Stimulated activated CD4-positive, alpha-beta T cell treated with anti-CD3 and anti-CD28 coated beads, TNF-alpha, amount 100 ng/mL, for 24 hours (primary cell): ENCODE measurements at regions not wholly inside any gene's neighbourhood (a gene's known extent, or its start where the extent isn't known, plus 50 kb on each side); places are given as distances from the start of the nearest gene placed in this dataset.
"Not testable (repeated sequence)": the region's sequence is repeated elsewhere in the genome, so short reads cannot be mapped to it uniquely, and the experiment has no call there.

ENCODE experiments used
- DNase-seq, 3 experiments: peaks; one replicate each; pipeline ENCODE4 v3.0.0-alpha.2; 2020; ENCODE audit warnings: low read depth in 3 of 3

DNA sequence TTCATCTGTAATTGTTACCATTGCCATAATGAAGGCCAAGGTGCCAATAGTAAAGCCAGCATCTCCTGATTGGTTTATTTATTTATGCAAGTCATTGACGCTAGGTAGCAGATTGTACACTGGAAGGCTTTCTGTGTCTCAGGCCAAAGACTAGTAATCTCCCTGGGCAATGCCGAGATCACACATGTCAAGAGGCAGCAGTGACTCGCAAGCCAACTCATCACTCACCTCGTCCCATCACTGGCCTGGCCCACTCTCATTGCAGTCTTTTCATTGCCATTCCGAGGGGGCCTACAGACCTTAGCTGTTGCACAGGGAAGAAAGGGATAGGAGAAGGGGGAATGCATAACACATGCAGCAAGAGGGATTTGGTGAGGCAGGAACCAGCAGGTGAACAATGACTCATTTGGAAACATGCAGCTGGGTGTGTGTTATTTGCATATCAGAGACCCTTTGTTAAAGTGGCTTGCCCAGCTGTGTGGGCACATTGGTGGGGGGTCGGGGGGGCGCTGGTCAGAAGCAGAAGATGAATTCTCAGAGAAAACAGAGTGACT is 448.7 kb upstream of the HNRNPA3 start:
- no peak for DNase-seq

DNA sequence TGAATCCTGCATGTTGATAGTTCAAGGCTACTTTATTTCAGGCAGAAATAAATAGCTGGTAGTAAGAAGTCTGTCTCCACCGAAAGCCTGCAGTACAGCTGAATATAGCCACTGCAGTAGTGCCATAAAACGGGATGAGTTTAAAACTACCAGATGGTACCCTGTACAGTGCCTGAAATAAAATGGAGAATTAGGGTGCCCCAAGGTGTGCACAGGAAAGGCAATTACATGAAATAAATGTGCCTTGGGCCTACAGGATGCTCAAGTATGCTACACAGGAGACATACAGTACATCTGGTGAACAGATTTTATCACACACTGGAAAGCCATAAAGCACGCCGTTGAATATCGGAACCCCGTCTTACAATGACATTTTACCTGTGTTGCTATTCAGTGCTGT is 447.7 kb upstream of the HNRNPA3 start:
- DNase-seq: no peak

DNA sequence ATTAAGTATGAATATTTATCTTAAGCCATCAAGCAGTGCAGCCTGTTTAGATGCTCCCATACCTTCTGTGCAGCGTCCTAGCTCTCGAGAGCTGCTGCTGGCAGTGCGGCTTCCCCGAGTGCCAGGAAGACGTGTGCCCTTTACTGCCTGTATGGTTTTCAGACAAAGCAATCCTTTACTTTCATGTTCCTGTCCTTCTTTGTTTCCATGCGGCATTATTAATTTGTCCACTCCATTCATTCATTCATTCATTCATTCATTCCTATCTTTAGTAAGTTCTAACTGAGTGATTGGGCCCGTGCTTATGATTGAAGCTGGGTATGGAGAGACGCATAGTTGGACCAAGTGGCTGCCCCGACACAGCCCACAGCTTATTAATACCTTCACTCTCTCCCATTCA is 446.6 kb upstream of the HNRNPA3 start:
- no peak for DNase-seq

DNA sequence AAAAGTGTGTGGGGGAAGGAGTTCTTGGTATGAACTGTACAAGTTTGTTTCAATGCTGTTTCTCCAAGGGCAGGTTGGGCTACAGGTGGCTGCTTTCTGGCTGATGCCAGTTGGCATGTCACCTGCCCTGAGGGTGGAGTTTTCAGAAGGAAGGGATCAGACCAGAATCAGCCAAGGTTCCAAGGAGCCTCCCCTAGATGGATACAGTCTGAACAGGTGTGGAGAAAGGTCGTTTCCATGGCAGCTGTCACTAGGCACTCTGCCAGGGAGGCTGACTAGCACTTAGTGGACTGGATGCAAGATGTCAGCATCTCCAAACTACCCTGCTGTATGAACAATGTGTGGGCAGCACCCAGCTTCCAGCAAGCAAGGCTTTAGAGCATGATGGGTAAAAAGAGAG is 444.4 kb upstream of the HNRNPA3 start:
- DNase-seq: no peak

DNA sequence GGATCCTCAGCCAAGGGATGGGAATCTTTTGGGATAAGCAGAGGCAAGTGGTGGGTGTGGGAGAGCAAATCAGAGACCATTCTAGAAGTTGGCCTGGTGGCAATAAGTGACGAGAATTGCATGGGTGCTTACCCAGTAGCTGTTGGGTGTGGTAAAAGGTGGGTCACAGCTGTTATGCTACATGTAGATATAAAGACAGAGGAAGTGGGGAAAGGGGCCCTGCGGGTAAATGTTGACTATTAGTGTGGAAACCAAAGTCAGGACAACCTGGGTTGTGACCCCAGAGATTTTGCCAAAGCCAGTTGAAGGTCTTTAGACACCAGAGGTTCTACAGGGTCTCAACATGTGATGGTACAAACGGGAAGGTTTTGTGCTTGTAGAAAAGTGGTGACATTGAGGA is 443.6 kb upstream of the HNRNPA3 start:
- DNase-seq: no peak

DNA sequence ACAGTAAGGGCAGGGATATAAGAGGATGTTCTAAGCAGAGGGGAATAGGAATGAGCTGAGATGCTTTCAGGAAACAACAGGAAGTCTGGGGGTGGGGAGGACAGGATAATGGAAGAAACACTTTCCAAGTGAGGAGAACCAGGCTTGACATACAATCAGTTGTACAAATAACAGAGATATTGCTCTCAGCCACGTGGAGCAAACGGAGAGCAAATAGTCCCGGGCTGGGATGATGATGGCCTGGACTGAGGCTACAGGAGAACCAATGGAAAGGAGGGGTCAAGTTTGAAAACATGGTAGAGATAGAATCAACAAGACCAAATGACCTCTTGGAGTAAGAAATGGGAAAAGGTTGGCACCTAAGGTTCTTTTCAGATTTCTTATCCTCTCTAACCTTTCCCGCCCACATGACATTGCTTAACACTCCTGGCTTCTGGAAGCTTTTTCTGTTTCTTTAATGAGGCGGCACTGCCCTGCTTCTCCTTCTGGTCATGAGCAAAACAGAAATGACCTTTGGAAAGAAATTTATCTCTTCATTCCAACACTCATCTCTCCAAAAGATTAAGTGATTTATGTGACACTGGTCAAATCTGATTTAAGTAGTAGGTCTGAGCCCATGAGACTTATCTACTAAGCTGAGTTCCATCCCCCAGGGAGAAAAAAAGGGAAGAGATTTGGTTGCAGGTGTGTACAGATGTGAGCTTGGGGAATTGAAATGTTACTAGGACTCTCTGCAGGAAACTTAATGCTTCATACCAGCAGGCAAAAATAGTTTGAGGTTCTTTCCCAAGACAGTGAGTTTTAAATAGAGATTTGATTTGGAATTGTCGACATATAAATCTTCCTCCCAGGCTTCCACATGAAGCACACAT is 442.9 kb upstream of the HNRNPA3 start:
- no peak for DNase-seq

DNA sequence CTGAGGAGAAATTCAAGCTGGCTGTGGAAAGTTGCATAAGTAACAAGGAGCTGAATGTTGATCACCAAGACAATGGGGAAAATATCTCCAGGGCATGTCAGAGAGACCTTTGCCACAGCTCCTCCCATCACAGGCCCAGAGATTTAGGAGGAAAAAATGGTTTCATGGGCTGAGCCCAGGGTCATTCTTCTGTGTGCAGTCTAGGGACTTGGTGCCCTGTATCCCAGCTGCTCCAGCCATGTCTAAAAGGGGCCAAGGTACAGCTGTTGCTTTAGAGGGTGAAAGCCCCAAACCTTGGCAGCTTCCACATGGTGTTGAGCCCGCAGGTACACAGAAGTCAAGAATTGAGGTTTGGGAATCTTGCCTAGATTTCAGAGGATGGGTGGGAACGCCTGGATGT is 439.8 kb upstream of the HNRNPA3 start:
- no peak for DNase-seq

DNA sequence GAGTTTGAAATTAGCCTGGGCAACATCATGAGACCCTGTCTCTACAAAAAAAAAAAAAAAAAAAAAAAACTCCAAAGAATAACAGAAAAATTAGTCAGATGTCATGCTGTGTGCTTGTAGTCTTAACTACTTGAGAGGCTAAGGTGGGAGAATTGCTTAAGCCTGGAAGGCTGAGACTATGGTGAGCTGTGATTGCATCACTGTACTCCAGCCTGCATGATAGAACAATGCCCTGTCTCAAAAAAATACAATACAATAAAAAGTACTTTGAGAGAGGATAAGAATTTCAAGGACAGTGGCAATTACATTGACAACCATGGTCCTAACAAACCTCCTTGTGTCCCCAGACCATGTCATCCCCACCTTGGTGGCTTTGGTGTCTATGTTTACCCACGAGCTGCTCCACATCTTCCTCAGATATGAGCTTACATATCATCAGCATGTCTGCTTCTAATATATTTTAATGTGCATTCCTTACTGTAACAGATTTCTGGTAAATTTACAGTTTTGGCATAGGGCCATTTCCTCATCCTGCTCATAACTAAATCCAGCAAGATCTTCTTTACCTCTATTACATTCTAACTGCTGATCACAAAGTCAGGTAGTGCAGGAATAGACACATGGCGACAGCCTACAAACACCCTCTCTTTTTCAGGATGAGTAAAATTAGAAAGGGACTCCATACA is 437.7 kb upstream of the HNRNPA3 start:
- DNase-seq: no peak

DNA sequence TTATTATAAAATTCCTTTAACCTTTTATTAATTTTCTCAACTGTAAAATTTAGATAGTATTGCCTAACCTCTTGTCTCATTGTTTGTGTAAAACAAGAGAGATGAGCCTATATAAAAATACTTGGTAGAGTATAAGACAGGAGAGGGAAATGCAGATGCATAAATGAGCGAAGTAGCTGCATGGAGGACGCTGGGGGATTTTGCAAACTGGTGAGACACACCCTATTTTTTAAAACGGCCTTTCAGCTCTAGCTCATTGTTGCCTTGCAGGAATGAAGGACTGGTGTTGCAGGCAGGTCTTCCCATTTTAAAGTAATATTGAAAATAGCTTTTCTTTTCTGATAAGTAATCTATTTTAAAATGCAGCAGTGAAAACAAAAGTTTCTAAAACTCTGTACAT is 435.3 kb upstream of the HNRNPA3 start:
- DNase-seq: no peak

DNA sequence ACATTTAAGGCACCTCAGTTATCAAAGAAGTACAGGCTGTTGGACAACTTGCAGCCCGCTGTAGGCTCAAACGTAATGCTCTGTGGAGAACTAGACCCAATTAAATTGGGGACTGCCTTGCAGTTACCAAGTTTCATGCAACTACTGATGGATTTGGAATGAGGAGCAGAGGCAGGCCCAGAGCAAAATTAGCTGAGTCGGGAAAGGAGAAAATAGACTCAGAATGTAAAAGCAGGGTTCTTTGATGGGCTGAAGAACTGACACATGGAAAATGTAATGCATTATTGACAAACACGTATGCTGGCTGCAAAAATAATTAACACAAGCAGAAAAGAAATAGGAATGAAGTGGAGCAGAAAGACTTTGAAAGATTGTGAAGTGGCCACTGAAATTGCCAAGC is 432.7 kb upstream of the HNRNPA3 start:
- DNase-seq: no peak

DNA sequence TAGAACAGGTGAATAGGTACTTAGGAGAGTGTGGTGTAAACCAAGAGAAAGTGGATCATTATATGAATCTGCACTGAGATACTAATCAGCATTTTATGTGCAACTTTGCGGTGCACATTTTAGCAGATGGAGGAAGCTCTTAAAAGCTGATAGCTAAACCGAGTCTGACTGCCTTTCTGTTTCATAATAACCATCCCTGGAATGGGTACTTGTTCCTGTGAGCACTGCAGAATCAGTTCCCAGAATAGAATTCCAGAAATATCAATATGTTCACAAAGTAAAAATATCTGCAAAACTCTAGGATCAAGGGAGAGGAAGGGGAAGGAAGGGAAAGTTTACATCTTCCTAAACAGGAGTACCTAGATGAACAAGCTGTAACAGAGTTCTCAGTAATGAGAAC is 432.2 kb upstream of the HNRNPA3 start:
- no peak for DNase-seq

DNA sequence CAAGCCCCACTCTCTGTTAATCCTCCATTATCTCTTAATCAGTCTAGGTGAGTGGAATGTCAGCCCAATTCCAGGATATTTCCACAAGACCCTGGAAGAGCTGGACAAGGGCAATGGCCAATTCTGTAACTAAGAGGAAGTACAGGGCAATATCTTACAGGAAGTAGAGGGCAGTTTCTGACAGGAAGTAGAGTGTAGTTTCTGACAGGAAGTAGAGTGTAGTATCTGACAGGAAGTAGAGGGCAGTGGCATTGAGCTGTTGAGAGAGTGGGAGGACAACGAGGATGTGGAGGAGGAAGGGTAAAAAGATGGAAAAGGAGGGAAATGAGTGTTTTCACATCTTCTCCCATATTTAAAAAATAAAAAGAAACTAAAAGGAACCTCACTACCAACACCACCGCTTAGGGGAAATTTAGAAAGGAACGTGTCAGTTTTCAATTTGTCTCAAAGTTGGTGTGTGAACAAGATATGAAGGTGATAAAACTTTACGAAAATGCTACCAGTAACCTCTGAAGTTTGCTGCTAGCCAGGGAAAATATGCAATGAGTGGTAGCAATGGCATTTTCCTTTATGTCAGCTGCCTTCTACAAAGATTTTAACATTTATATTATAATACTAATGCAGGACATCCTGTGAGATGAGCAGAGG is 430.9 kb upstream of the HNRNPA3 start:
- DNase-seq: no peak

DNA sequence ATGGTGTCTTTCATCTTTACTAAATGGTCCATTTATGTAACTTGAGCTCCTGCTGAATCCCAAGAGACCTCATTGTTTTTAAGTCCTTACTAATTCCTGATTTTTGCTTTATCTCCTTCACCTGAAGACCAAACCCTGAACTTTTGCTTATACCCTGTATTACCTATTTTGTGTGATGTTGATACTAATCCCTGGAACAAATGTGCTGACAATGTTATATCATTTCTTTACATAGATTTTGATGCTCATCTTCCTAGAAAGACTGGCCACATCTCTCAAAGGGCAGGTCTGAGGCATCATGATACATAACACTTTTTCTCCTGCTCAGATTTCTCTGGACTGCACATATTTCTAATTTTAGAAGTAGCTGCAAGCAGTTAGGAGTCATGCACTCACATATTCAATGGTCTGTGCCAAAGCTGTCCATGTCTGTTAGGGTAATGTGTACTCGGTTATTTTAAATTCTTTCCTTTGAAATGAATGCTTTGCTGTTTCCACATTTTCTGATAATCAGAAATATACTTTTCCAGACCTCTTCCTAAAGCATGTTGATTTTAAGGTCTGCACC is 427.9 kb upstream of the HNRNPA3 start:
- no peak for DNase-seq

DNA sequence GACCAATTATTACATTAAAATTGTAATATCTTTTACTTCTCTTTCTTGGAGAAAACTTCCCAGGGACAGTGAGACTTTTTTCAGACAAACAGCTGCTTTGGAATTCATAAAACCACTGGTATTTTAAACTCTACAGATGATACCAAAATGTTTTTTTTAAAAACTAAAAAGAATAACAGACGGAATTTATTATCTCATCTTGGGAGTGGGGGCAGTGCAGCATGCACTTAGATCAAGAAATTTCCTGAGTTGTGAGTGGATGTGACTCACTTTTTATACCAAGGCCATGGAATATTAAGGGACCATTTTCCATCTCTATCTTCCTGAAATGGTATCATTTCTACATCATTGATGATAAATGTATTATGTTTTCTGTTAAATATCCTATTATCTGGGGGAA is 422.8 kb upstream of the HNRNPA3 start:
- DNase-seq: no peak

DNA sequence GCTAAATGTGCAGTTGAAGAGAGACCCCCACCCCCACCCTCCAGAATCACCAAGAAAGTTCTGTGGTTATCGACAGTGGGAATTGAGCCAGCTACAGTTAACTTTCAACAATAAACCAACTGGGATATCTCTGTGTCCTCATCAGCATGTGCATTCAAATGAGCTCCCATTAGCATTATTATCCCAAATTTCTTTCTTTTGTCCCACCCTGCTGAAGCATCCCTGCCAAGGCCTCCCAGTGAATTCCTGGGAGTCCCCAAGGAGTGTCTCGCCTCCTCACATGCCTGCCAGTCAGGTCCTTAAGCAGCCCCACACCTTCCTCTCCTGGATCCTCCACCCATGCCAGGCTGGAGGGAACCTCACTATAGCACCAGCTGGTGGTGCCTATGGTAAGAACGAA is 422.1 kb upstream of the HNRNPA3 start:
- DNase-seq: no peak

DNA sequence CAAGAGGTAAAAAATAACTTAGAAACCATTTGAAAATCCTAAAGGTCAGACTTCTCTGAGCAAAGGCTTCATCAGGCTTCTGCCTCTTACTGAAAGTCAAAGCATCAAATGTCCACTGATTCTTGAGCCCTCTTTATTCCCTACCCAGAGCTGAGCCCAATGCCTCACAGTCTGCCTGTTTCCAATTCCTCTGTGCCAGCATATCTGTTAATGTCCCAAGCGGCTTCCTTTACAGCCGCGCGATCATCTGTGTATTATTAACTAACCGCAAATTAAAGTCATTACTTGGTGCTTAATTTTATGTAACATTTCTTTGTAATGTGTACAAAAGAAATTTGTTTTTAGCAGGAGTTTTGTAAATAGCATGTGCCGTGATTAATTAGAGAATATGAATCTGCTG is 418.8 kb upstream of the HNRNPA3 start:
- no peak for DNase-seq

DNA sequence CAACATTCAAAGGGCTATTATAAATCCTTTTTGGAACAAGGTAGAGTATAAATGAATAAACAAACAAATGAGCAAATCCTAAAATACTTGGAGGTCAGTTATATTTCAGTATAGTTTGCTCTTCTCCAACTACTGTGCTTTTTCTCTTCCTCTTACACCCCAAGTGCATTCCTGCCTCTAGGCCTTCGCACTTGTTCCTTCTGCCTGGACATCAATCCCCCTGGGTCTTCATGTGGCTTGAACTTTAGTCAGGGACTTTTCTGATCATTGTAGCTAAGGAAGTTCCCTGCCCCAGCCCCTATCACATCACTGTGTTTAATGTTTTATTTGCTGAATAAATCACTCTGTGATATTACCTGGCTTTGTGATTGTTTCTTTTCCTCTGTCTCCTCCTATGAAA is 418.2 kb upstream of the HNRNPA3 start:
- DNase-seq: no peak

DNA sequence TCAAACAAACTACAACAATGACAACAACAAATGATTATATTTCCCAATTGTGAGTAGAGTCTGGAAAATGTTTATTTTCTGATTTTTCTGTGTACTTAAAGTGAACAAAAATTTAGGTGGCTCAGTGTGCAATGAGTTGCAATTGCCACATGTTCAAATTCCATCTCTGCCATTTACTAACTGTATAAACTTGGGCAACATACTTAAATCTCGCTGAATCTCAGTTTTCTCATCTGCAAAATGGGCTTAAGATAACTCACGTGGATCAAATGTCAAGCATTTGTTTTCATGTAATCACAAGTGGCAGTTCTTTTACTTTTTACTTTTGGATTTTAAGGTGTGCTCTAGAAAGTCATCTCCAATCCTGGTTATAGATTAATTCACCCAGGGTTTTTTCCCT is 416.8 kb upstream of the HNRNPA3 start:
- no peak for DNase-seq

DNA sequence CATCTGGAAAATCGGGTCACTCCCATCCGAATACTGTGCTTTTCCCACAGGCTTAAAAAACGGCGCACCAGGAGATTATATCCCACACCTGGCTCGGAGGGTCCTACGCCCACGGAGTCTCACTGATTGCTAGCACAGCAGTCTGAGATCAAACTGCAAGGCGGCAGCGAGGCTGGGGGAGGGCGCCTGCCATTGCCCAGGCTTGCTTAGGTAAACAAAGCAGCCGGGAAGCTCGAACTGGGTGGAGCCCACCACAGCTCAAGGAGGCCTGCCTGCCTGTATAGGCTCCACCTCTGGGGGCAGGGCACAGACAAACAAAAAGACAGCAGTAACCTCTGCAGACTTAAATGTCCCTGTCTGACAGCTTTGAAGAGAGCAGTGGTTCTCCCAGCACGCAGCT is 415.9 kb upstream of the HNRNPA3 start:
- not testable (repeated sequence) for DNase-seq

DNA sequence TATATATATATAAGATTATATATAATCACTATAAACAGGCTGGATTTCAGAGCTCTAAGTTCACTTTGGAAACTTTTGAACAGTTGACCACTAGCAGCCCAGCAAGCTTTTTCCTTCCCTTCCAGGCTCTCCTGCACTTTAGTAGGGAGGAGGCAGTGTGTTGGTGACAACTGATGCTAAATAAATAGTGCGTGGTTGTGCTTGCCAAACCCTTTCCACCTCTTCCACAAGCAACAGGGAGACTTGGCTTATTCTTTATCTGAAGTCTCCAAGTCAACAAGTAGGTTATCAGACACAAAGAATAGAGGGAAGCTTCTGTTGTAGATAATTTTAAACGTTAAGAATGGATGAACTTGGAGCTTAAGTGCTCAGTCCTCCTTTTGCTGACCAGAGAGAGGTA is 408.2 kb upstream of the HNRNPA3 start:
- DNase-seq: no peak

DNA sequence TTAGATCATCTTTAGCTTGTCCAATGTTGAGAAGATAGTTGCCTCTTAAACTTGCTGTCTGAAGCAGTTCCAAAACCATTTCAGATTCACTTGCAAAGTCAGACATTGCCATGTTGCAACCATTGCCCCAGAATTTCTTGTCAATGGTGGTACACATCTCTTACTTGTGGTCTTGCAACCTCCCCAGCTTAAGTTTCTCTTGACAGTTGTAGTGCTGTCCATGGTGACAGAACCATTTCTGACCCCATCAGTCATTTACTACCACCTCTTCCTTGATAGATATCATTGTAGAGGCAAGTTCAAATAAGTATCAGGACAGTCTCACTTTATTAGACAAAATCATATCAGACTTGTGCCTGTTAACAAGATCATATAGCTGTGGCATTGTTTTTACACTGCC is 407.2 kb upstream of the HNRNPA3 start:
- no peak for DNase-seq

DNA sequence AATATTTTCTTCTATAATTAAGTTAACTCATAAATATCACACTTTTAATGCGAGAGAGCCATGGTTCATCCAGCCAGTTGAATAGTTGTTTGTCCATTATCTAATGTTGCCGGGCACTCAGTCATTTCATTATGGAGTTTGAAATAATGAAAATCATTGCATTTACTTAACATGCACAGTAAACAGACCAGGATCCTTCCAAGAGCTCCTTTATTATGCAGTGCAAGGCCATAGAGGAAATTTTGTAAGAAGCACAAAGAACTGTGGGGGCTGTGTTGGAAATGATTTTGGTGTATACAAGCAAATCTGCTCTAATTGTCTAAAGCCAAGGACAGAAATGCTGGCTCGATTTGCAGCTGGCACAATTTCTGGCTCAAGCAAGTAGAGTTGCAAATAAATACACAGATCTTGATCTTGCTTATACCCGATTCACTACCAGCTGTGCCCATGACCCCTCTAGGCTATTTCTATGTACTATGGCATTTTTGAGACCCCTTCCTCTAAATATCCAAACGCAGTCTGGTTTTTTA is 400.3 kb upstream of the HNRNPA3 start:
- no peak for DNase-seq
